GM11168 (cell line): ENCODE measurements at regions not wholly inside any gene's neighbourhood (a gene's known extent, or its start where the extent isn't known, plus 50 kb on each side); places are given as distances from the start of the nearest gene placed in this dataset.

Experiments
- in situ Hi-C: fragments of 300-500 bp; cut with MboI; formaldehyde crosslinking; loops from one replicate; pipeline ENCODE4 v1.12.0; 2022; ENCODE audit warnings: low sequenced_read_pairs; ENCODE audit not compliant: unreplicated experiment

GRCh38 chr19:33941133-33941532 lies 144.5 kb downstream of the KCTD15 start:
- in situ Hi-C loops: no loop called here

DNA sequence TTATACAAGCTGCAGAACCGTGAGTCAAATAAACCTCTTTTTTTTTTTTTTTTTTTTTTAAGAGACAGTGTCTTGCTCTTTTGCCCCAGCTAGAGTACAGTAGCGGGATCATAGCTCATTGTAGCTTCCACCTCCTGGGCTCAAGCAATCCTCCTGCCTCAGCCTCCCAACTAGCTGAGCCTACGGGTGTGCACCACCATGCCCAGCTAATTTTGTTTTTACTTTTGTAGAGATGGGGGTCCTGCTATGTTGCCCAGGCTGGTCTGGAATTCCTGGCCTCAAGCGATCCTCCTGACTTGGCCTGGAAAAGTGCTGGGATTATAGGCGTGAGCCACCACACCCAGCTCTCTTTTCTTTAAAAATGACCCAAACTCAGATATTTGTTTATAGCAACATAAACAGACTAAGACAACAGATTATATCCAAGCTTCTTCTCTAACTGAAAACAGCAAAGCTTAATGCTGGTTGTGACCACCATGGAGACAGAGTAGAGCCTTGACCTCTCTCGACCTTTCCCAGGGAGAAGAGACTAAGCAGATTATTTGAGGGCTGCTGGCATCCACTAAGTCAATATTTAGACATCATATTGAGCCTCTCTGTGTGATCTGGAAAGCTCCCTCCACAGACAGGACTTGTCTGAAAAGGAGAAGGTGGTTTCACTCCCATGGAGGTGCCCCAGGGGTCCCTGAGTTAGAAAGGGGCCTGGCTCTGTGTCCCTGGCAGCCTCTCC lies 150.0 kb downstream of the KCTD15 start:
- in situ Hi-C loops: no loop called here

GRCh38 chr19:33947265-33947964 lies 150.7 kb downstream of the KCTD15 start:
- in situ Hi-C loops: no loop called here

GRCh38 chr19:33948651-33949335 lies 152.1 kb downstream of the KCTD15 start:
- in situ Hi-C loops: no loop called here

DNA sequence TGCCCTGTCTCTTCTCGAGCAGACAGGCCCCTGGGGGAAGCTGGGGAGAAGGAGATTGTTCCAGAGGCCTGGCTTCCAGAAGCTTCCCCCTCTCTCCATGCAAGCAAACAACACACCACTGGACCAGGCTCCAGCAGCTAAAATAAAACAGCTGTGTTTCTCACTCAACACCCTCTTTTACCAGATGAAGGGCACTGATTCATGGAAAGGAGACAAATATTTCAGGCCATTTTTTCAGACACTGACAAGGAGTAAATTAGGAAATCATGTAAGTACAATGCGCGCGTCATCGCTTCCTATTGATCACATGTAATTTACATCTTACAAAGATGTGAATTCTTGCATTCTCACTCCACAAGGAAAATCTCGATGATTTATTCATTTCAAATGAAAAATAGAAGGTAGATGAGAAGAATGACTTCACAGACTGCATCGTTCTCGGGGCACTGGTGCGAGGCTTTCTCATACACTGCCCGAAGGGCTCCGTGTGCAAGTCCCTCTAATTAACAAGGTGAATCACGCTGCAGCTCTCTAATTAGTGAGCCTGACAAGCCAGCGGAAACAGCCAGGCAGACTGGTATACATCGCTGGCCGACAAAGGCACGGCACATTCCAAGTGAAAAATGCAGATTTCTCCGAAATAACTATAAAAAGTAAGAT lies 153.6 kb downstream of the KCTD15 start:
- in situ Hi-C loops: no loop called here

GRCh38 chr19:33953023-33953422 lies 156.4 kb downstream of the KCTD15 start:
- in situ Hi-C loops: no loop called here

- in situ Hi-C loops: no loop called here
These were observed 156.9 kb downstream of the KCTD15 start for GRCh38 chr19:33953592-33953991.

GRCh38 chr19:33954686-33955085 lies 158.0 kb downstream of the KCTD15 start:
- in situ Hi-C loops: no loop called here

GRCh38 chr19:33956941-33957340 lies 160.3 kb downstream of the KCTD15 start:
- in situ Hi-C loops: no loop called here

GRCh38 chr19:33957804-33958203 lies 161.1 kb downstream of the KCTD15 start:
- in situ Hi-C loops: no loop called here

- in situ Hi-C loops: no loop called here
These were observed 163.9 kb downstream of the KCTD15 start for GRCh38 chr19:33960566-33960965.

- in situ Hi-C loops: no loop called here
These were observed 165.5 kb downstream of the KCTD15 start for GRCh38 chr19:33962161-33962560.

DNA sequence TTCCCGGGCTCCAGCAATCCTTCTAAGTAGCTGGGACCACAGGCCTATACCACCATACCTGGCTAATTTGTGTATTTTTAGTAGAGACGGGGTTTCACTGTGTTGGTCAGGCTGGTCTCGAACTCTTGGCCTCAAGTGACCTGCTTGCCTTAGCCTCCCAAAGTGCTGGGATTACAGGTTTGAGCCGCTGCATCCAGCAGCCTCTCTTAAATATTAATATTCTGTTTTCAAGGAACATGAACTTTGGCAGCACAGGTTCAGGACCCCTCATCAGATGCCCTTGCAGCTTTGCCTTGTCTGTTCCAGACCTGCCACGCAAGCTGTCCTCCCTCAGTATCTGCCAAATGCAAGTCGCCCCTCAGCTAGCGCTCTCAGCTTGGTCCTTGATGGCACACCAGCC lies 166.8 kb downstream of the KCTD15 start:
- in situ Hi-C loops: no loop called here

DNA sequence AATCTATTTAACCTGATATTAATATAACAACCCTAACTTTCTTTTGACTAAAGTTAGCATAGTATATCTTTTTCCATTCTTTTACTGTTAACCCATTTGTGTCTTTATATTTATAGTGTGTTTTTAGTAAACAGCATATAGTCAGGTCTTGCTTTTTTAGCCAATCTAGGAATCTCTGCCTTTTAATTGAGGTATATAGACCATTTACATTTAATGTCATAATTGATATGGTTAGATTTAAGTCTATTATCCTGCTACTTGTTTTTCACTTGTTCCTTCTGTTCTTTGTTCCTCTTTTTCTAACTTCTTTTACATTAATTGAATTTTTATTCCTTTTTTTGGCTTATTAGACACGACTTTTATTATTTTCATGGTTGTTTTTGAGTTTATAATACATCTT lies 174.4 kb downstream of the KCTD15 start:
- in situ Hi-C loops: no loop called here

- in situ Hi-C loops: no loop called here
These were observed 181.4 kb downstream of the KCTD15 start for GRCh38 chr19:33977756-33978685.

GRCh38 chr19:33982706-33983105 lies 186.0 kb downstream of the KCTD15 start:
- in situ Hi-C loops: no loop called here

GRCh38 chr19:33988601-33989000 lies 183.7 kb upstream of the LSM14A start:
- in situ Hi-C loops: no loop called here

DNA sequence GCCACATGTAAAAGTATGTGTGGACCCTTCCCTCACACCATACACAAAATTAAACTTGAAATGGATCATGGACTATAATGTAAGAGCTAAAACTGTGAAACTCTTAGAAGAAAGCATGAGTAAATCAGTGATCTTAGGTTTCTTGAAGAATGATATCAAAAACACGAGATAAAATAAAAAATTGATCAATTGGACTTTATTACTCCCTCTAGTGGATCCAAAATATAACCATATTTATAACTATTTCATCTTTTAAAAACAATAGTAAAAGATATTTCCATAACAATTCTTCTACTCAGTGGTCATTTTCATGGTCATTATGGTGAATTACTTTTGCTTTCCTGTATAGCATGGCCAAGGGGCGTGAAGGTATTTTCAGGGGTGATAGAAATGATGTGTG lies 174.6 kb upstream of the LSM14A start:
- in situ Hi-C loops: no loop called here

DNA sequence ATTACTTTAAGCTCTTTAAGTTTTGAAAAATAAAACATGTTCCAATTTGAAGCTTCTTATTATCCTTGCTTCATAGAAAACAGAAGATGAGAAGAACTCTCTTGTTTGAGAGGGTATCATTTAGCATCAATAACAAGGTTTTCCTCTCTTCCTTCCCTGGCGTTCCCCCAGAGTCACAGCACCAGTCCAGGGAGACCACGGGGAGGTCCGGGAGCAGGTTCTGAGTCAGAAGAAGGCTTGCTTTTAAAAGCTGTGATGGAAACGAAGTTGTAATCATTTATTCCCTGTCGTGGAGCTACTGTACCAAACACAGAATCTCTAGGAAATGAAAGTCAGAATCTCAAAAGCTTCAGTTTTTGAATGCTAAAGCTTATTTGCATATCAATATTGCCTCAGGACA lies 174.0 kb upstream of the LSM14A start:
- in situ Hi-C loops: no loop called here
